Retina (tissue), 1 donor: ENCODE measurements at regions not wholly inside any gene's neighbourhood (a gene's known extent, or its start where the extent isn't known, plus 50 kb on each side); places are given as distances from the start of the nearest gene placed in this dataset.

Experiments used
- DNase-seq: peaks from one replicate; pipeline ENCODE4 v3.0.0-alpha.2; 2016

DNA sequence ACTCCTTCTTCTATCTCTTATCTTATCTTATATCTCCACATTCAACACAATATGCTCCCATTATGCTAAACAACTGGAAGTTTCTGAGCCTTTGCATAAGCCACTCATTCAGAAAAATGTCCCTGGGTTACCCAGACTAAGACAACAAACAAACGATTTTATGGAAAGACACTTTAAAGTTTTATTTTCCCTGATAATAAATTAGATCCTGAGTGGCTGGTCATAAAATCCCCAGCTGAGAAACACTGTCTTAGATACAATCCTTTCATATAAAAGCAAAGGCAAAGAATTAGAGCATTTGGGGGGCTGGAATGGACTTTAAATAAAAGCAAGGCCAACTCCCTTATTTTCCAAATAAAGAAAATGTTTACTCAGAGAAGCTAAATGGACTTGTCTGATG lies 322.3 kb downstream of the GBE1 start:
- no peak for DNase-seq

GRCh38 chr3:81437683-81438082 lies 323.8 kb downstream of the GBE1 start:
- no peak for DNase-seq

- no peak for DNase-seq
Measured at GRCh38 chr3:81436182-81436581, 325.3 kb downstream of the GBE1 start.

GRCh38 chr3:81435050-81435449 lies 326.4 kb downstream of the GBE1 start:
- DNase-seq = no peak

DNA sequence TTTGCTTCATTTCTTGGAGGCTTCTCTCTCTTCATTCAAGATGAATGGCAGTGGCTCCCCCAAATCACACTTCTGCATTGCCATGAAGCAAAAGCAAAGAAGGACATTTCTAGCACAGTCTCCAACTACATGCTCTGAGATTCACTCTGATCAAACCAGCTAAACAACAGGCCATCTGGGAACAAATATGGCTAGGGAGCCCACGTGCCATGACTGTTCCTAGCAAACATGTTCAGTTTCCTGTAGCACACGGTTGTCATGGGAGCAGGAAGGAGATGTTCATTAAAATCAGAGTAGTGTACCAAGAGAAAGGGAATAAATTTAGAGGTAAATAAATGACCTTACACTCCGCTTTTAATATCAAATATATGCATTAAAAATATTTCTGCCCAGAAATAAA lies 327.3 kb downstream of the GBE1 start:
- no peak for DNase-seq

- DNase-seq = no peak
Measured at GRCh38 chr3:81433675-81434074, 327.8 kb downstream of the GBE1 start.

- no peak for DNase-seq
Measured at GRCh38 chr3:81432456-81432855, 329.0 kb downstream of the GBE1 start.

- no peak for DNase-seq
Measured at GRCh38 chr3:81426826-81427577, 334.4 kb downstream of the GBE1 start.

DNA sequence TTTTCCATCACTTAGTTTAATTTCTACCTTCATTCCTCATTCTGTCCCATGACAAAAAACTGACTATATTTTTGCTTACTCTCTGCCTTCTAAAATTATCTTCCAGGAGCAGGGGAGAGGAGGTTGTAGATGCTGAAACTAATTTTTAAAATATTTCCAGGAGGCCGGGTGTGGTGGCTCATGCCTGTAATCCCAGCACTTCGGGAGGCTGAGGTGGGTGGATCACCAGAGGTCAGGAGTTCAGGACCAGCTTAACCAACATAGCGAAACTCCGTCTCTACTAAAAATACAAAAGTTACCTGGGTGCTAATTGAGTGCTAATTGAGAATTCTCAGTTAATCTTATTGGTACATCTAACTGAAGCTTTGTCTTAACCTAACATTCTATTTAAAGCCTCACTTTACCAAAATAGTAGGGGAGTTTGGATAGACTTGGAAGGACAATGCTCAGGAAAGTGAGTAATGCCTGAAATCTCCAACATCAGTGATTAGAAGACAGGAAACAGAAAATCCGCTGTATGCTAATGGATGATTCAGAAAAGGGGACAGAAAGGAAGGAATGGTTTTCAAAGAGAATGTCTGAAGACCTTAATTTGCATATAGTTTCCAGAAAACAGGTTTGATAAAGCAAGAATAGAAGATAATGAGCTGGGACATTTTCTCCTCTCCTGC lies 336.1 kb downstream of the GBE1 start:
- no peak for DNase-seq

- DNase-seq = no peak
Measured at GRCh38 chr3:81419228-81419627, 342.2 kb downstream of the GBE1 start.

- DNase-seq = no peak
Measured at GRCh38 chr3:81416812-81417211, 344.6 kb downstream of the GBE1 start.

DNA sequence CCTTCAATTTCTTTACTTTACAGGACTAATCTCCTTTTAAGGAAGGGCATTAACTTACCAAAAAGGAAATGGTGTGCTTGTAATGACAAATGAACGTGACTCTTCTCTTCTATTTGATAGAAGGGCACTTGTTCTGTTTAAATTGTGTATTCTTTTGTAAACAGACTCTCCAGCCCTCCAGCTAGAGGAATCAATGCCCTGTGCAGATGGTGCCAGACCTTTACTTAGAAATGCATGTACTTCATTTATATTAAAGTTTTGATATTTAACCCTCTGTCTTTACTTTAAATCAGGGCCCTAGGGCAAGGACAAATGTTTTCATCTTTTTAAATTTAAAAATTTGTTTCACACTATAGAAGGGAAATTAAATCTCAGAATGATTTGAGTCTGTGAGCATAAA lies 355.1 kb downstream of the GBE1 start:
- DNase-seq = no peak

DNA sequence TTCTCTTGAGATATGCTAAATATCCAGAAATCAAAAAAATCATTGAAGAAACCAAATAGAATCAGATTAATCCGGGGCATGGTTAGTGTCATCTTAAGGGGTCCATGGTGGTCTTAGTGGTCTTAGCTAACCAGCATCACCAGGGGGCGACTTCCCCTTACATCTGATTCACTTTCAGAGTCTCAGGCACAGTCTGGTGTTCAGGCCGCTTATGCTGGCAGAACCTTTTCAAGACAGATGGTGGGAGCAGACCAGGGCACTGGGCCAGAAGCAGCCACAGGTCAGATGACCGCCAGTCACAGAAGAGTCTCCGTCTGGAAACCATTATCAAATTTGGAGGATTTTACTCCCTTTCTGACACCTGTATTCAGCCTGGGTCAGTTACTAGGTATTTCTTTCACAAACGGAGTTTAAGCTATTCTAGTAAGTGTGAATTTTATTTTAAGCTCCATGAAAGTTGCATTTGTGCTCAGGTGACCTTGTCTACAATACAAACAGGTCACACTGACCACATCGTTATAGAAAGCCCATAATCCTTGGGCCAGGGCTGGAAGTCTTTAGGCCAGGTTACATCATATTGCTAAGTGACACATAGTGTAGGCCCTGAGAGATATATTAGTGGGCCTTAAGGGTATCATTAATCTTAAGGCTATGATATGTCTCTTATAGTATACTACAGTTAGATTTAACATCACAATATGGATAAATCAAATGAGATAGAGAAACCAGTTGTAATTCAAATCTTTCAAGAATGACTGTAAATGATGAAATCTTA lies 365.5 kb downstream of the GBE1 start:
- no peak for DNase-seq

- DNase-seq = no peak
Measured at GRCh38 chr3:81394651-81395524, 366.6 kb downstream of the GBE1 start.

DNA sequence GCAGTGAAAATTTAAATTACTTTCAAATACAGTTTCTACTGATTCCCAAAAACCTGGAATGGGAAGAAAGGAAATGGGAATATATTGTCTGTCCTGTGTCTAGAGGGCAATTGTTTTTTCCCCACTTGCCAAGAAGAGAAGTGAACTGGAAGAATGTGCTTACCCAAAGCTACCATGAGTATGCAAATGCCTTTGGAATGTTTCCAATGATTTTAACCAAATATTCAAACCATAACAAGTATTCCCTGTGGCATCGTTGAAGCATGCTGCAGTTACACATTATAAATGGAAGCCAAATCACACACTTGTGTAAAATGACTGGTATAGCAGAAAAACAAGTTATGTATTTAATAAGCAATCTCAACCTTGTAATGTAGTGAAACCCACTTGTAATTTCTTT lies 368.2 kb downstream of the GBE1 start:
- DNase-seq = no peak

DNA sequence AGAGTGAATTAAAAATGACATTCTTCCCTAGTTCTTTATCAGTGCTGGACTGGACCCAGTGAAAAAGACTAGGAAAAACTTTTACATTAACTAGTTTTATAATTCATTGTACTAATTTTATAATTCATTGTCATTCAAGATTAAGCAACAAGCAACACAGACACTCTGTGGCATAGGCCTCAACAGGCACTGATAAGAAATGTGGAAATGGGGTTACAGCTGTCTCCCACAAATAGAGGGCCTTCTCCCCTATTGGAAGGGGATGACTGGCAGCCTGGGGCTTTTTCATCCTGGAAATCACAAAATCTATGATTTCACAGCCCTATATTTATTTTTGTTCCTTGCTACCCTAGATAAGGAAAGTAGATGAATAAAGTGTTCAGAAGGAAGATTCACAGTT lies 370.6 kb downstream of the GBE1 start:
- DNase-seq = no peak

DNA sequence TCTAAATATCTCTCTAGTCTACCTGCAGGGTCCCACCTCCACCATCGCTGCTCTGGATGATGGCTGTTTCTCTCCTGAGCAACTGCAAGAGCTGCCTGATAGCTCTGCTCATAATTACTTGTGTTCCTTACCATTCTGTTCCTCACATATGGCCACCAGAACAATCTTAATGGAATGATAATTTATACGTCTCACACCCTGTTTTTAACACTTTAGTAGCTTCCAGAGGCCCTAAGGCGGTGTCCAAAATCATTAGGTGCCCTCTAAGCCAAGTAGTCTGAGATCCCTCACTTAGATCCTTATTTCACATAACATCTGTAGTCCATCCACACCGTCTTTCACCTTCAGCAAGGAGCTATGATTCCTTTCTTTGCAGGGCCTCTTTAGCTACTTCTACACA lies 373.3 kb downstream of the GBE1 start:
- DNase-seq = no peak

GRCh38 chr3:81382470-81382869 lies 379.0 kb downstream of the GBE1 start:
- no peak for DNase-seq

- DNase-seq = no peak
Measured at GRCh38 chr3:81380234-81380633, 381.2 kb downstream of the GBE1 start.

- DNase-seq = no peak
Measured at GRCh38 chr3:81378552-81379293, 382.7 kb downstream of the GBE1 start.

DNA sequence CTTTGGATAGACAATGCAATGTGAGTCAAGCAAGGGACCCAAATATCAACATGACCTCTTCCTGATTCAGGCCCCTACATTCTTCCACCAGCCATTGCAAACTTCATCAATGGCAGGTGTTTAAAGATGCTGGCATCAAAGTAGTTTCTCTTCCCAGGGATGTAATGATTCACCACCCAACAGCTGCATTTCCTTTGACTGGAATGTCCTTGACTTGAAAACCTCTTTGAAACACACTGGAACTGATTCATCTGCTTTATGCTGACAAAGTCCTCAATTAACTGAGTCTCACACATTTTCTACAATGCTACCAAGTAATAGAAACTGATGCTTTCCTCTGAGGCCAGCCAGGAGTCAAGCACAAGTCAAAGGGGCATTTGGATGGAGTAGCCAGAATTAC lies 385.5 kb downstream of the GBE1 start:
- no peak for DNase-seq

DNA sequence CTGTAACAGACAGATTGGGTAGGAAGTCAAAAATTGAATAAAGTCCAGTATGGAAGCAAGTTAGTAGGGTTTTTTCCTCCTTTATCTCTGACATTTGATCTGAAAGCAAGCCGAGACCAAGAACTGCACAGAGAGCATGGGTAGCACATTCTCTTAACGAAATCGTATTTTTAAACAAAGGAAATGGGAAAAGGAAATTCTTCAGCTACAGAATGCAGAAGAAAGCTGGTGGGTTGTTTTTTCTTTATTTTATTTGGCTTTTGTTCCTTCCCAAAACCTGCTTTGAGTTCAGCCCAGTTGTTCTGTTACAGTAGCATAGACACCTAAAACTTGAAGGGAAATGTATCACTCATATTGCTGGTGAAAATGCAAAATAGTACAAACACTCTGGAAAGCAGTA lies 397.0 kb downstream of the GBE1 start:
- DNase-seq = no peak
